ENCODE measurements at regions not wholly inside any gene's neighbourhood (a gene's known extent, or its start where the extent isn't known, plus 50 kb on each side); places are given as distances from the start of the nearest gene placed in this dataset.

GRCh38 chr4:28744066-28744465, 1883.4 kb downstream of the STIM2 start:
- no peak for TF ChIP-seq POLR2A (IDR thresholded peaks at IDR 0.05; ENCODE audit: low read length)
- TF ChIP-seq GATA1 (IDR thresholded peaks at IDR 0.05; ENCODE audit: low read depth, low read length), result no peak
